OCI-LY3 (cell line): ENCODE measurements at regions not wholly inside any gene's neighbourhood (a gene's known extent, or its start where the extent isn't known, plus 50 kb on each side); places are given as distances from the start of the nearest gene placed in this dataset.

ENCODE experiments used
- CTCF ChIP-seq: fragments of 200-600, 300-600 bp; sonication (generic); IDR thresholded peaks from 2 replicates; pipeline ENCODE4 v1.5.1; 2014; ENCODE audit warnings: antibody characterized with exemption, low read length, low read depth
- EZH2phosphoT487 ChIP-seq: fragments of 200-600 bp; shearing (Covaris generic); IDR thresholded peaks from 2 replicates; pipeline ENCODE4 v1.6.1; 2018; ENCODE audit warnings: antibody characterized with exemption, mixed run types, low read depth

GRCh38 chr10:124323111-124323725 lies 95.5 kb downstream of the OAT start:
- TF ChIP-seq CTCF, result no peak
- TF ChIP-seq EZH2phosphoT487, result no peak
